ENCODE measurements at regions not wholly inside any gene's neighbourhood (a gene's known extent, or its start where the extent isn't known, plus 50 kb on each side); places are given as distances from the start of the nearest gene placed in this dataset.

DNA sequence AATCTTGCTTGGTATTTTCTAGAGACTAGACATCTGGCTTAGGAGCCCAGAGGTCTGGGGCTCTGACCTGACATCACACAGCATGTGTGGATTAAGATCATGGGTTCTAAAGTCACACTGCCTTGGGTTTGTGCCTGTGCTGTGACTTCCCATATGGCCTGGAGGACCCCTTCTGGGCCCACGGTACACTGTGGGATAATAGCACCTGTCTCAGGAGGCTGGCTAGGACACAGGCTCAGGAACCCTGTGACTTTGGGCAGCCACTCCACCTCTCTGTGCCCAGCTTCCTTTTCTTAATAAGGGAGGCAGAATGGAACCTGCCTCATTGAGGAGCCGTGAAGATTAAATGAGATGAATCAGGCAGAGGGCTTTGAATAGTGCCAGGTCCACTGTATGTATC is 99.2 kb upstream of the B3GAT1 start (continued):
- TF ChIP-seq, protein P1, sequence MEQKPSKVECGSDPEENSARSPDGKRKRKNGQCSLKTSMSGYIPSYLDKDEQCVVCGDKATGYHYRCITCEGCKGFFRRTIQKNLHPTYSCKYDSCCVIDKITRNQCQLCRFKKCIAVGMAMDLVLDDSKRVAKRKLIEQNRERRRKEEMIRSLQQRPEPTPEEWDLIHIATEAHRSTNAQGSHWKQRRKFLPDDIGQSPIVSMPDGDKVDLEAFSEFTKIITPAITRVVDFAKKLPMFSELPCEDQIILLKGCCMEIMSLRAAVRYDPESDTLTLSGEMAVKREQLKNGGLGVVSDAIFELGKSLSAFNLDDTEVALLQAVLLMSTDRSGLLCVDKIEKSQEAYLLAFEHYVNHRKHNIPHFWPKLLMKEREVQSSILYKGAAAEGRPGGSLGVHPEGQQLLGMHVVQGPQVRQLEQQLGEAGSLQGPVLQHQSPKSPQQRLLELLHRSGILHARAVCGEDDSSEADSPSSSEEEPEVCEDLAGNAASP (CRISPR knock-in tag; IDR thresholded peaks at IDR 0.05; ENCODE audit: borderline replicate concordance): no peak

DNA sequence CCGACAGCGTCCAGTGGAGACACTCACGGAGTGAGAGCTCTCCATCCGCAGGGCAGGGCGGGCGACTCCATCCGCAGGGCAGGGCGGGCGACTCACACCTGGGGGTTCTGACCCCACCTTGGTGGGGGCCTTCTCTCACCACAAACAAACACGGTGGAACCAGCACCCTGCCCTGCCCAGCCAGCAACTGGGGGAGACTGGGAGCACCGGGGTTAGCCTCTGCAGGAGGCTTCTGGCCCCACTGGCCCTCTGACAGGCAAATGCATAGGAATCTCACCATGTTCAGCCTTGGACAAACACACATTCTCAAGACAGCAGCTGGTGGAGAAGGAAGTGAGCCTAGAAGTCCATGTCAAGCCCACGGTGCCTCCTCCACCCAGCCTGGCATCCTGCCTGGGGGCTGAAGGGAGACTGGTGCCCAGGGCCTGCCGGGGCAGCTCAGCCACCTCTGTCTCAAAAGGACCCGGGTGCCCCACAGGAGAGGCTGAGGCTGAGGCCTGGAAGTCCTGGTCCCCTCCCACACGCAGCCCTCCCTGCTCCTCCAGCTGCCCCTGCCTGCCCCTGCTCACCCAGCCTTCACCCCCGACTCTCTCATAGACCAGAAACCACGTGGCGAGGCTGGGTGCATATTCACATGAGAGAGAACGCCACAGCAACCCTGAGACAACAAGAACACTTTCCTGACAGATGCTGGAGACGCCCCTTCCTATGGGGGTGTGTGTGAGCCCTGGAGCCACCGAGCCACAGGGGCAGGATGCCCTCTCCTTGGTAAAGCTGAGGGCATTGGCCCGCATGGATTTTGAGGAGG is 98.4 kb upstream of the B3GAT1 start:
- Histone ChIP-seq H3K36me3 (replicated peaks in 1 of 2; ENCODE audit: control insufficient read depth in 1 of 2, insufficient read depth in 2 of 2, low read length in 2 of 2) (no peaks in the 10 kb centered on the region), H3K4me3 (replicated peaks in 1 of 3; ENCODE audit: insufficient read depth in 1 of 3, low read depth in 2 of 3, low read length in 3 of 3) (no peak overlapping the region), H3K9me3 (ENCODE audit: low read length) (no peaks in the 10 kb centered on the region), H3K27me3 (ENCODE audit: control insufficient read depth in 1 of 2, insufficient read depth in 2 of 2, low read length in 2 of 2) (peaks cover 7 to 57% of the 10 kb centered on the region in 2 experiments; a peak in 4 of 5 replicates), H3K9ac (ENCODE audit: insufficient read depth, low read depth, low read length) (no peak overlapping the region), H3K4me1 (ENCODE audit: insufficient read depth, low read length) (no peaks in the 10 kb centered on the region), H4K20me1 (ENCODE audit: insufficient read depth, low read length) (no peaks in the 10 kb centered on the region), H3K79me2 (ENCODE audit: insufficient read depth, low read length) (no peaks in the 10 kb centered on the region), H3K27ac (ENCODE audit: extremely low read length, insufficient read depth, low read length) (no peak overlapping the region), H3K4me2 (ENCODE audit: low read depth, low read length) (no peak overlapping the region), H2AFZ (ENCODE audit: low read length) (no peak overlapping the region)
- WGBS (ENCODE audit: low lambda C conversion rate): 38% methylated on average over 11 of the region's 22 CpGs
- POLR2A ChIA-PET: no interaction called here
- in situ Hi-C loops (cut with HindIII; ENCODE audit: extremely low pct_ligation_motif_present, low pct_unique_long_range_greater_than_20kb): no loop called here
- no TSS peak for BruUV-seq (replicated peaks)
- intact Hi-C loops (cut with micrococcal nuclease; ENCODE audit: unreplicated experiment): no loop called here
- ATAC-seq: no peak
- DNase-seq (ENCODE audit: low spot score): no peak
- TF ChIP-seq, protein P2, sequence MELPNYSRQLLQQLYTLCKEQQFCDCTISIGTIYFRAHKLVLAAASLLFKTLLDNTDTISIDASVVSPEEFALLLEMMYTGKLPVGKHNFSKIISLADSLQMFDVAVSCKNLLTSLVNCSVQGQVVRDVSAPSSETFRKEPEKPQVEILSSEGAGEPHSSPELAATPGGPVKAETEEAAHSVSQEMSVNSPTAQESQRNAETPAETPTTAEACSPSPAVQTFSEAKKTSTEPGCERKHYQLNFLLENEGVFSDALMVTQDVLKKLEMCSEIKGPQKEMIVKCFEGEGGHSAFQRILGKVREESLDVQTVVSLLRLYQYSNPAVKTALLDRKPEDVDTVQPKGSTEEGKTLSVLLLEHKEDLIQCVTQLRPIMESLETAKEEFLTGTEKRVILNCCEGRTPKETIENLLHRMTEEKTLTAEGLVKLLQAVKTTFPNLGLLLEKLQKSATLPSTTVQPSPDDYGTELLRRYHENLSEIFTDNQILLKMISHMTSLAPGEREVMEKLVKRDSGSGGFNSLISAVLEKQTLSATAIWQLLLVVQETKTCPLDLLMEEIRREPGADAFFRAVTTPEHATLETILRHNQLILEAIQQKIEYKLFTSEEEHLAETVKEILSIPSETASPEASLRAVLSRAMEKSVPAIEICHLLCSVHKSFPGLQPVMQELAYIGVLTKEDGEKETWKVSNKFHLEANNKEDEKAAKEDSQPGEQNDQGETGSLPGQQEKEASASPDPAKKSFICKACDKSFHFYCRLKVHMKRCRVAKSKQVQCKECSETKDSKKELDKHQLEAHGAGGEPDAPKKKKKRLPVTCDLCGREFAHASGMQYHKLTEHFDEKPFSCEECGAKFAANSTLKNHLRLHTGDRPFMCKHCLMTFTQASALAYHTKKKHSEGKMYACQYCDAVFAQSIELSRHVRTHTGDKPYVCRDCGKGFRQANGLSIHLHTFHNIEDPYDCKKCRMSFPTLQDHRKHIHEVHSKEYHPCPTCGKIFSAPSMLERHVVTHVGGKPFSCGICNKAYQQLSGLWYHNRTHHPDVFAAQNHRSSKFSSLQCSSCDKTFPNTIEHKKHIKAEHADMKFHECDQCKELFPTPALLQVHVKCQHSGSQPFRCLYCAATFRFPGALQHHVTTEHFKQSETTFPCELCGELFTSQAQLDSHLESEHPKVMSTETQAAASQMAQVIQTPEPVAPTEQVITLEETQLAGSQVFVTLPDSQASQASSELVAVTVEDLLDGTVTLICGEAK (IDR thresholded peaks at IDR 0.05): no peak
- TF ChIP-seq, protein P2 (CRISPR knock-in tag; IDR thresholded peaks at IDR 0.05): no peak
- TF ChIP-seq, protein P3, sequence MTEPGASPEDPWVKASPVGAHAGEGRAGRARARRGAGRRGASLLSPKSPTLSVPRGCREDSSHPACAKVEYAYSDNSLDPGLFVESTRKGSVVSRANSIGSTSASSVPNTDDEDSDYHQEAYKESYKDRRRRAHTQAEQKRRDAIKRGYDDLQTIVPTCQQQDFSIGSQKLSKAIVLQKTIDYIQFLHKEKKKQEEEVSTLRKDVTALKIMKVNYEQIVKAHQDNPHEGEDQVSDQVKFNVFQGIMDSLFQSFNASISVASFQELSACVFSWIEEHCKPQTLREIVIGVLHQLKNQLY (CRISPR knock-in tag; IDR thresholded peaks at IDR 0.05): no peak
- TF ChIP-seq, protein P4, sequence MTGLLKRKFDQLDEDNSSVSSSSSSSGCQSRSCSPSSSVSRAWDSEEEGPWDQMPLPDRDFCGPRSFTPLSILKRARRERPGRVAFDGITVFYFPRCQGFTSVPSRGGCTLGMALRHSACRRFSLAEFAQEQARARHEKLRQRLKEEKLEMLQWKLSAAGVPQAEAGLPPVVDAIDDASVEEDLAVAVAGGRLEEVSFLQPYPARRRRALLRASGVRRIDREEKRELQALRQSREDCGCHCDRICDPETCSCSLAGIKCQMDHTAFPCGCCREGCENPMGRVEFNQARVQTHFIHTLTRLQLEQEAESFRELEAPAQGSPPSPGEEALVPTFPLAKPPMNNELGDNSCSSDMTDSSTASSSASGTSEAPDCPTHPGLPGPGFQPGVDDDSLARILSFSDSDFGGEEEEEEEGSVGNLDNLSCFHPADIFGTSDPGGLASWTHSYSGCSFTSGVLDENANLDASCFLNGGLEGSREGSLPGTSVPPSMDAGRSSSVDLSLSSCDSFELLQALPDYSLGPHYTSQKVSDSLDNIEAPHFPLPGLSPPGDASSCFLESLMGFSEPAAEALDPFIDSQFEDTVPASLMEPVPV (CRISPR knock-in tag; IDR thresholded peaks at IDR 0.05): no peak
- TF ChIP-seq HNRNPH1 (optimal IDR thresholded peaks at IDR 0.05; ENCODE audit: low read depth, low read length): no peak
- CTCF ChIA-PET (ENCODE audit: low intra/inter-chr PET ratio, low total read pairs): no interaction called here
- no peak for FAIRE-seq
